Astrocyte of the hippocampus (primary cell): ENCODE measurements at regions not wholly inside any gene's neighbourhood (a gene's known extent, or its start where the extent isn't known, plus 50 kb on each side); places are given as distances from the start of the nearest gene placed in this dataset.
A peak's percentile ranks its signal among the peaks of the same experiment; 100 is the strongest.
"Not testable (repeated sequence)": the region's sequence is repeated elsewhere in the genome, so short reads cannot be mapped to it uniquely, and the experiment has no call there.

Source experiments
- DNase-seq: peaks from one replicate; pipeline ENCODE4 v3.0.0; 2011; ENCODE audit warnings: low read depth, low spot score

GRCh38 chr4:135072553-135072952 is 871.0 kb upstream of the PABPC4L start:
- no peak for DNase-seq

- no peak for DNase-seq
Observed at GRCh38 chr4:135065366-135065765, 863.8 kb upstream of the PABPC4L start.

DNA sequence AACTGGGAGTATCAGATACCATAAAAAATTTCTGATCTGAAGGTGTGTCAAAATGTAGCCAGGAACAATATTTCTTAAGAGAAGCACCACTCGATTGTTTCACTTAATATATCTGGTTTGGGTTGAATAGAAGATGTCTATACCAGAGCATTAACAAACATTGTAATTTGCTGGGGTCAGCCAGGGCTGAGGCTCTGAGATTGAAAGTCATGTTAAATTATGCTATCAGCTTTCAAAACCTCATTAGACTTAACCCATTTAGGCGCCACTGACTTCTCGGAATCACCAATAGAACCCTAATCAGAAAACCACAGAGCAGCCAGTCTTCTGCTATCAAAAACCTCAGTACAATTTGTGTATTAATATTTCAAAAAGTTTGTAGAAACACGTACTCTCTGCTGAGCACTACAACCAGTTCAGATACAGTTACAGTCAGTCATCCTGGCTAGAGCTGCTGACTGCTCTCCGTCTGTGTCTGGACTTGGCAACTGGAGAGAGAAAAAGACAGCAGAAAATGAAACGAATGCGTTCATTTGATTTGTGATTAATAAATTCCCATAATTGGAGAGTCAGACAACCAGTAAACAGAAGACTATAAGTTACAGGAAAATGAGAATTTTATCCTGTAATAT is 848.6 kb upstream of the PABPC4L start:
- no peak for DNase-seq

DNA sequence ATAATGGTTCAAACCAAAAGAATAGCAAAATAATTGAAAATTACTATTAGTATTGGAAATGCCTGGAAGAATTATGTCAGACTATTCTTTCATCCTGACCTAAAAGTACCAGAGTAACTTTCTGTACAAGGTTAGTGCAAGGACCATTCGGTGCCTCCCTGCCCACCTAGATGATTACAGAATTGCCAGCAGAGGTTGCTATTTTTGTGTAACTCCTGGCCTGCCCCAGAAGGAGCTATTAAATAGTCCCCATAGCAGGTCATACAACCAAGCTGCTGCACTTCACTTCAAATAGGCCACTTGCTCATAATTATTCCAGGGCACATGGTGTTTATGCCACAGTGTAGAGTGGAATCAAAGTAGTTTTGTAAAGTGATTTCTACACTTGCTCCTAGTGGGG is 831.1 kb upstream of the PABPC4L start:
- DNase-seq: no peak

DNA sequence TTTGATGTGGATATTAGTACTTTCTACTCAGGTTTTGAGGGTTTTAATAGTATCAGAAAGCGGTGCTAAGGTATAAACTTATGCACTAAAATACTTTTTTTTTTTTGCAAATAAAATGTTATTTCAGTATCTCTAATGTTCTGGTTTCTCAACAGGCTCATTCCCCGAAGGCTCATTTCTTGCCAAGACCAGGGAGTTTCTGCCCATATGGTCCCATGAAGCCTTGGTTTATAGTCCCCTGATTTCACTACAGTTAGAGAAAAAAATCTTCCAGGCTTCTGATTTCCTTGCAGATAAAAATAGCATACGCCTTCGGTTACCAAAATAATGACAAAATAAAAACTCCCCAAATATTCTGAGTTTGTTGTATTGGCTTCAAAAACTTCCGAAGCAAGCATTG is 814.2 kb upstream of the PABPC4L start:
- no peak for DNase-seq

DNA sequence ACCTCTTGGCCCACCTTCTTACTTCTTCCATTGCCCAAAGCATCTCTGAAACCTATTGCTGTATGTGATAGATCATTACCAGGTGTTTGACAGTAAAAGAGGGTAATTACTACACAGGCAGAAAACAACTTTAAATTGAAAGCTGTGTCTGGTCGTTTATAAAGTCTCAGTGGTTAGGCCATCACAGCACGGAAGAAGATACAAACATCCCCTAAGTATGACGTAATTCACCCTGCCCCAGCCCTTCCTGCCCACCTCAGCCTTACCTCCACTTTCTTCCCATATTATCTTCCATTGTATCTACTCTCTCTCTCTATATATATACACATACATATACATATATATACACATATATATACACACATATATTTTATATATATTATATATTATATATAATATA is 805.8 kb upstream of the PABPC4L start:
- DNase-seq: no peak

- no peak for DNase-seq
Observed at GRCh38 chr4:134999169-134999568, 797.6 kb upstream of the PABPC4L start.

- DNase-seq: no peak
Observed at GRCh38 chr4:134961963-134962362, 760.4 kb upstream of the PABPC4L start.

DNA sequence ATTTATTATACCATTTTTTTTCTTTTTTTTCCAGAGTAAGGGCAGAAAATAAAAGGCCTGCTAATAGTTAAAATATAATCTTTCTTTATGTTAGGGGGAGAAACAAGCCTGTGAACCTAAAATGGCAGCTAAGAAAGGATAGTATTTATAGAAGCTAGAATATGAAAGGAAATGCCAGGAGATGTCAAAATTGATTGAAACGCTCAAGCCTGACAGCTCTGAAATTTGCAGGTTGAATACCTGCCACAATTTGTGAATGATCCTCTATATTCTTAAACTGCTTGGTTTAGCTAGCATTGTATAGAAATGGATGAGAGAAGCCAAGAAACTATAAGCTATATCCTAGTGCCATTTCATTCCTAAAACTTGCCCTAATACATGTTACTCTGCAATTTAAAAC is 757.3 kb upstream of the PABPC4L start:
- no peak for DNase-seq

GRCh38 chr4:134955059-134955458 is 753.5 kb upstream of the PABPC4L start:
- no peak for DNase-seq

DNA sequence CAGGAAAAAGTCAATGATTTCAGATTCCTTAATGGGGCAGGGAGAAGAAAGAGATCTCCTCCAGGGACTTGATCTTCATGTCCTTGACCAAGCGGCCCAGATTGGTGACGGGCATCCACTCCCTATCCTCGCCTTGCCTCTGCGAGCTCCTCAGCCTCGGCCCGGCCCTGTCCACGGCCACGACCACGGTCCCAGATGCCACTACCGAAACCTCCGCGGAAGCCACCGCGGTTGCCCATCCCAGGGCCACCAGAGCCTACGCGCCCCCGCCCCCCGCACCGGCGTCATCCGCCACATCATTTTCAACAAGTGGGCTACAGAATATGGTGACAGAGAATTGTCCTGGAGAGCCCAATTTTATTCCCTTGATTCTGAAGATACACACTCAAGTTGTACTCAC is 751.2 kb upstream of the PABPC4L start:
- DNase-seq: no peak

- no peak for DNase-seq
Observed at GRCh38 chr4:134952305-134952704, 750.7 kb upstream of the PABPC4L start.

DNA sequence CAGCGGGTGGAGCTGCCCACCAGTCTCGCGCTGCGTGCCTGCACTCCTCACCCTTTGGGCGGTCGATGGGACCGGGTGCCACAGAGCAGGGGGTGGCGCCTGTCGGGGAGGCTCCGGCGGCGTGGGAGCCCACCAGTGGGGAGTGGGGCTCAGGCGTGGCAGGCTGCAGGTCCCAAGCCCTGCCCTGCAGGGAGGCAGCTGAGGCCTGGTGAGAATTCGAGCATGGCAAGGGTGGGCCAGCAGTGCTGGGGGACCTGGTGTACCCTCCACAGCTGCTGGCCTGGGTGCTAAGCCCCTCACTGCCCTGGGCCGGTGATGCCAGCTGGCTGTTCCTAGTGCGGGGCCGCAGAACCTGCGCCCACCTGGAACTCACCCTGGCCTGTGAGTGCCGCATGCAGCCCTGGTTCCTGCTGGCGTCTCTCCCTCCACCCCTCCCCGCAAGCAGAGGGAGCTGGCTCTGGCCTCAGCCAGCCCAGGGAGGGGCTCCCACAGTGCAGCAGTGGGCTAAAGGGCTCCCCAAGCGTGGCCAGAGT is 746.6 kb upstream of the PABPC4L start:
- DNase-seq: no peak

DNA sequence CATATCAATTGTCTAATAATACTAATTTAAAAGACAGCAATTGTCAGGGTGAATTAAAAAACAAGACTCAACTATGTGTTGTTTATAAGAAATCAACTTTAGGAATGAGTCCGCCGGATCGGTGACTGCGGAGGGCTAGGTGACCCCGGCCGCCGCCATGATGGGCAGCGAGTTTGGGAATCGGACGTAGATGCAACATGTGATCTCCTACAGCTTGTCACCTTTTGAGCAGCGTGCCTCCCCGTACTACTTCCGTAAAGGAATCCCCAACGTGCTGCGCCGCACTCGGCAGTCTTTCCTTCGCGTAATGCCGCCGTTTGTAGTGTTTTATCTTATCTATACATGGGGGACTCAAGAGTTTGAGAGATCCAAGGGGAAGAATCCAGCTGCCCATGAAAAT is 742.5 kb upstream of the PABPC4L start:
- no peak for DNase-seq

GRCh38 chr4:134936014-134936413 is 734.4 kb upstream of the PABPC4L start:
- DNase-seq: no peak

DNA sequence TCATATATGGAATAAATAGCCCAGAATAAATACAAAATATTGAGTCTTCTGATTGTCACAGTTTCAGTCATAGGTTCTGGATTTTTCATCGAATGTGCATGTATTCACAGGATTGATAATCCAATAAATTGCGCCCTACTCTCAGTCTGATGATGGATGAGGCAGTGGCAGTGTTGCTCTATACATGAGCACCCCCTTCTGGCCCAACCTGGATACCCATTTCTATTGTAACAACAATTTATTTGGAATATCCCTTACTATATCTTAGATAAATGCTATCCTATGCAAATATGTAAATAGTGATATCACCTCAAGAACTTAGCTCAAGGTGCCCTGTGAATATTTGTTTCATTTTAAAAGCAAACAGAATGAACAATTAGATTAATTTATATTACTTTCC is 733.7 kb upstream of the PABPC4L start:
- DNase-seq: no peak

DNA sequence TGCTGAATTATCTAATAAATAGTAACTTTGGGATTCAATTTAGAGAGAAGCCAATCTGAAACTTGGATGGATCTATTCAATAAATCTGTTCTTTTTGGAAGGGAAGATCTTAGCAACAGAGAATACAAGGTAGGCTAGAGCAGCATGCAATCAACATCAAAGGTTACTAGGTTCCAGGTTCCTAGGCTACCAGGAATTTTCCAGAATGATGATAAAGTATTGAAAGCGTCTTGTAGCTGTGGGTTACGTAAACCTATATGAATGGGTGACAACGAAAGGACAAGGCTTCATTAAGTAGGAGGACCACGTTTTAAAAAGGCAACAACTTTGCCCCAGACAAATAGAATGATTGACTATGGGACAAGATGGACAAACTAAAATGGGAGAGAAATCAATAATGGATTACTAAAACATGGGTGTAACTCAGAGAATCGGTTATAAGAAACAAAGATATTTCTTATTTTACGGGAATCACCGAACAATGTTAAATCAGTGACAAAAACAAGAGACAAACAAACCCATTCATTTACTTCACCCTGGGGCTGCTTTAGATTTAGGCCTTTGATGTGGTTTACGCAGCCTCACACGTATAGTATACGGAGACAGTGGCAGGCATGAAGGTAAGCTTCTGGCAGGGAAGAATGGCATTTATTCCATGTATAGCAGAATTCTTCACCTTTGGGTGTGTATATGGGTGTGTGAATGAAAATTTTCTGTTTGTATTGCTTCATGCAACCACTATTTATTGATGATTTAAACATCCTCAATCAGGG is 732.6 kb upstream of the PABPC4L start:
- no peak for DNase-seq

- no peak for DNase-seq
Observed at GRCh38 chr4:134915355-134915754, 713.8 kb upstream of the PABPC4L start.

- not testable (repeated sequence) for DNase-seq
Observed at GRCh38 chr4:134914250-134914649, 712.7 kb upstream of the PABPC4L start.

DNA sequence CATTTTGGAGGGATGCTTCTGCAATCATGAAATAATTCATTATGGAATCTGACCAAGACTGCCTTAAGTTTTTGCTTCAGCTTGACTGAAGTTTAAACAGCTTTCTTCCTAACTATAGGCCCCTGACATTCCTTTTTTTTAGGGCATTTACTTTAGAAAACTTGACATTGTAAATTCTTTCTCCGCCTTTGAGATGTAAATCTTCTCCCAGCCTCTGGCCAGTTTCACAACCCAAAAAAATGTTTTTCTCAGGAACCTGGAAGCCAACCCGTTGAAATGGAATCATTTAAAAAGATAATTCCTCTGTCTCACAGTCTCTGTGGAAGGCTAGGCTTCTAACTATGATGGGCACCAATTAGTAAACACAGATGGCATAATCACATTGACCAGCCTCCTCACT is 710.4 kb upstream of the PABPC4L start:
- DNase-seq: no peak

- peak; percentile 33 for DNase-seq
Observed at GRCh38 chr4:134906404-134907023, 704.9 kb upstream of the PABPC4L start.

DNA sequence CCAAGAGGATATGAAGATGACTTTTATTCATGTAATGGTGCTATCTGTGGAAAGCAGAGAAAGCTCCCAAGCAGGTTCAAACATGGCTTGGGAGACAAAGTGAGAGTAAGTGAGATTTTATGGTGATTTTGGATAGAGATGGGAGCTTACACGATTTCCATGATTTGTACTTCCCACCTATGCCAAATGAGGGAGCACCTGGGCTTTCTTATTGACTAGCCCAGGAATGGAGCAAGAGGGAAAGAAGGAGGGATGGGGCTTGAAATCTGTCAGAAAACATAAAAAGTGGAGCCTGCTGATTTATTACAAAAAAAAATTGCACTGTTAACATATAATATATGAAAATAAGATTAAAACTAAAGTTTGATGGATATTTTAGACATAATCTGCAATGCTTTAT is 703.5 kb upstream of the PABPC4L start:
- DNase-seq: no peak

DNA sequence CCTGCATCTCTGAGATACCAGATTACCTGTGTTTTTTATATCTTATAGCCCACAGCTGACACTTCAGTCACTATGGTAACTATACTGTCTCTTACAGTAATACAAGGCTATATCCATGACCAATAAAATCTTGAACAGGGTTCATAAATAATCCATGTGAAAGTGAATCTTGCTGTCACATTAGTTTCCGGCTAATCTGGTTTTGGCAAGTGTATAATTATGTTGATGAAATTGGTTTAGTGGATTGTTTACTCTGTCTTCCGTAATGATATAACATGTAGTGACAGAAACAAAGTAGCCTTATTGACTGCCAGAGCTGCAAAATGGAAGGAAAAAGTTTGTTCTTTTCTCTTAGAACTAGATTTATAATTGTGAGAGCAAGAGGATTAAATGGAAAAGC is 686.6 kb upstream of the PABPC4L start:
- DNase-seq: no peak
